ES-I3 (cell line): ENCODE measurements at regions not wholly inside any gene's neighbourhood (a gene's known extent, or its start where the extent isn't known, plus 50 kb on each side); places are given as distances from the start of the nearest gene placed in this dataset.

ENCODE experiments used
- H3K36me3 ChIP-seq: 2 replicates; pipeline ENCODE4 v1.6.1; 2013; ENCODE audit warnings: mild to moderate bottlenecking, low read length, control low read depth, moderate library complexity; ENCODE audit not compliant: insufficient read depth
- H3K4me1 ChIP-seq: 2 replicates; pipeline ENCODE4 v1.6.1; 2013; ENCODE audit warnings: mild to moderate bottlenecking, control low read depth, low read length; ENCODE audit not compliant: insufficient read depth
- H3K9ac ChIP-seq: 2 replicates; pipeline ENCODE4 v1.6.1; 2013; ENCODE audit warnings: low read depth, mild to moderate bottlenecking, low read length, moderate library complexity
- H3K9me3 ChIP-seq: 2 replicates; pipeline ENCODE4 v1.6.1; 2013; ENCODE audit warnings: mild to moderate bottlenecking, low read length, moderate library complexity; ENCODE audit not compliant: control insufficient read depth, insufficient read depth

DNA sequence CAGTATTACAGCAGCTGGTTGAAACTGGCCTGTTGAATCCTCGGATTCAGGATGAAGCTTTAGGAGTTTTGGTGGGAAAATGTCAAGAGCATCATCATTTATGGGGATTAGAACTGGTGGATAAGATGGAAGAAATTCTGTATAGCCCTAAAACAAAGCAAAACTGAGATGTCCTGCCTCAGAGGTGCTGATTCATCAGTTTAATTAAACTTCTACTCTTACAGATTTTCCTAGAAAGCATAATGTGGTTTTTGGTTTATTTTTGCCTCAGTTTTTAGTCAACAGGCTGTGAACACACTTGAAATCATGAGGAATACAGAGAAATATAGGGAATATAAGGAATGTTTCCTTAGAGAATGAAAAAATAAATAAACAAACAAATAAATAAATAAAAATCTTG lies 228.7 kb upstream of the POU3F2 start:
- no peaks in the 10 kb centered on the region for H3K4me1 ChIP-seq
- H3K36me3 ChIP-seq, result no peaks in the 10 kb centered on the region
- H3K9me3 ChIP-seq, result peaks cover 3% of the 10 kb centered on the region; the same call in 1 of the 2 replicates
- H3K9ac ChIP-seq, result no peak overlapping the region

GRCh38 chr6:98627129-98627775 lies 207.1 kb upstream of the POU3F2 start:
- H3K4me1 ChIP-seq, result peaks cover 23% of the 10 kb centered on the region
- H3K9ac ChIP-seq, result no peak overlapping the region
- no peaks in the 10 kb centered on the region for H3K36me3 ChIP-seq
- H3K9me3 ChIP-seq, result no peaks in the 10 kb centered on the region

DNA sequence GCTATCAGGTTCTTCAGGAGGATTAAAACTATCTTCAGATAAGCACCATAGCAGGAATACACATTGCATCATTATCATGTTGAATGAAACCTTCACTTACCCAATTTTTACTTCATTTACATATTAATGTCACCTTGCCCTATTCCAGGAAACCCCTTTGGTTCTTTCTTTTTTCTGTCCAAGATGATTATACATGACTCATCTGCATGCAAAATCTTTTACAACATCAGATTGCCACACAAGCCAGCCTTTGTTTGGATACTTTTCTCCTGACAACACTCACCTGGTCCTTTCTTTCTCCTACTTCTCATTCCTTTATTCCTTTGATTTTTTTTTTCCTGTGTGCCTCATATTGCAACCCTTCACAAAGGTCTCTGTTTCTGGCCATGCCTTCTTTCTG lies 200.5 kb upstream of the POU3F2 start:
- Histone ChIP-seq H3K4me1 (peaks cover 48% of the 10 kb centered on the region), H3K9ac (no peak overlapping the region), H3K9me3 (no peaks in the 10 kb centered on the region), H3K36me3 (no peaks in the 10 kb centered on the region)

DNA sequence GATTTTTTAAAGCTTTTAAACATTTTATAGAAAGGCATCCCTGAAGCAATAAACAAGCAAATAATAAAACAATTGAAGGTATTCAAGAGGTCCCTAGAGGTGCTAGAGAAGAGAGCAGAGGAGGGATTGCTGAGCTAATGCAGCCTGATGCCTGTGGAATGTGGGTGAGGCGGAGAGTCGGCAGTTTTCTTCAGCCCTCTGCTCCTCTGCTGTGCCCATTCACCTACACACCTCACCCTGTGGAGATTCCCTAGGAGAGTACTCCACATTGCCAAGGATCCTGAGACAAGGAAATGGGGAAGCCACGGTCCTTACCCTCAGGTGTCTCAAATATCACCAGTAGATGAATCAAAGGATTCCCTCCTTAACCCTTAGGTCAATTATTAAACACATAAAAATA lies 199.8 kb upstream of the POU3F2 start:
- peaks cover 51% of the 10 kb centered on the region for H3K4me1 ChIP-seq
- H3K9me3 ChIP-seq, result no peaks in the 10 kb centered on the region
- H3K9ac ChIP-seq, result no peak overlapping the region
- H3K36me3 ChIP-seq, result no peaks in the 10 kb centered on the region

DNA sequence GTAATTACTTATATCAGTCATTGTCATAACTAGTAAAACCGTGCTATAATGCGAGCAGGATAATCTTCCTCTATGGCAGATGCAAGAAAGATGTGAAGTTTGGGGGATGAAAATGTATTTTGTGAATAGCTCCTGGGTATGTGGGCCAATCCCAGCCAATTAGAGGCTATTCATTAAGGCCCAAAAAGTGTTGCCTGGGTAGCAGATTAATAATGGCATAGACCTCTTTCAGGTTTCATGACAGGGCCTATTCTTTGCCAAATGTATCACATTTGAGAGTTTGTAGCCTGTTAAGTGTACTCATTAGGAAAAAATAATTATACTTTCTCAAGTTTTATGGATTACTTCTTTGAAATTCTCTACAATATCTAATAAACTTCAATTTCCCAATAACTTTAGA lies 199.2 kb upstream of the POU3F2 start:
- Histone ChIP-seq H3K9me3 (no peaks in the 10 kb centered on the region), H3K36me3 (no peaks in the 10 kb centered on the region), H3K9ac (no peak overlapping the region), H3K4me1 (peaks cover 55% of the 10 kb centered on the region)

DNA sequence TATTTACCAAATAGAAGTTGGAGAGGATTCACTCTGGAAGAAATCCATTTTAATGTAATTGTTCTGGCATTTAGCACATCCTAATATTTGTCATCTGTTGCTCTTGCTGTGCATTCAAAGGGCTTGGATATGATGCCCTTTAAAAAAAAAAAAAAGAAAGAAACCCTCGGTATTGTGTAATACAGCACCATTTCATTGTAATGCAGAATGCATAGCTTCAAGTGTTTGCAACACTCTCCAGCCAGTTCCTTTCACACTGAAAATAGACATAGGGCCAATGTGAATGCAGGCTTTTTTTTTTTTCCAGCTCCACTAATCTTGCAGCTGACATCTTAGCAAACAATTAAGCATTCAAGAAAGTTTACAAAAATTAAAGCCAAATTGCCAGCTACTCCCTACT lies 197.4 kb upstream of the POU3F2 start:
- Histone ChIP-seq H3K9me3 (no peaks in the 10 kb centered on the region), H3K9ac (no peak overlapping the region), H3K36me3 (no peaks in the 10 kb centered on the region), H3K4me1 (peaks cover 52% of the 10 kb centered on the region)

GRCh38 chr6:98639089-98639635 lies 195.2 kb upstream of the POU3F2 start:
- no peak overlapping the region for H3K9ac ChIP-seq
- peaks cover 57% of the 10 kb centered on the region for H3K4me1 ChIP-seq
- no peaks in the 10 kb centered on the region for H3K36me3 ChIP-seq
- no peaks in the 10 kb centered on the region for H3K9me3 ChIP-seq

DNA sequence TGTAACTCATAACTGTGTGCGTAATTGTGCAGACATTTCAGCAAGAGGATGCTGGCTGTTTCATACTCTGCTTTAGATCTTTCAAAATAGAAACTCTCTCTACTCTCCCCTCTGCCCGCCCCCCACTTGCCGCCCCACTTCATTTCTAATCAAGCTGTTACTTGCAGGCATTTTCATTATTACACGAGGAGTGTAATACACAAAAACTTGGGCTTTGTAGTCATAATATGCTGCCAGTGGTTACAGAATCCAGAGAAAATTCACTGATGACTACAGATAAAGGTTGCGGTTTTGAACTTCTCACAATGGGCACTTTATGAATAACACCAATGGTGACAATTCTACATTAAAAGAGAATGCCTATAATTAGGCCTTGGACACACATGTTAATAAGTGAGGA lies 194.0 kb upstream of the POU3F2 start:
- Histone ChIP-seq H3K9me3 (no peaks in the 10 kb centered on the region), H3K9ac (no peak overlapping the region), H3K4me1 (peaks cover 51% of the 10 kb centered on the region), H3K36me3 (no peaks in the 10 kb centered on the region)

DNA sequence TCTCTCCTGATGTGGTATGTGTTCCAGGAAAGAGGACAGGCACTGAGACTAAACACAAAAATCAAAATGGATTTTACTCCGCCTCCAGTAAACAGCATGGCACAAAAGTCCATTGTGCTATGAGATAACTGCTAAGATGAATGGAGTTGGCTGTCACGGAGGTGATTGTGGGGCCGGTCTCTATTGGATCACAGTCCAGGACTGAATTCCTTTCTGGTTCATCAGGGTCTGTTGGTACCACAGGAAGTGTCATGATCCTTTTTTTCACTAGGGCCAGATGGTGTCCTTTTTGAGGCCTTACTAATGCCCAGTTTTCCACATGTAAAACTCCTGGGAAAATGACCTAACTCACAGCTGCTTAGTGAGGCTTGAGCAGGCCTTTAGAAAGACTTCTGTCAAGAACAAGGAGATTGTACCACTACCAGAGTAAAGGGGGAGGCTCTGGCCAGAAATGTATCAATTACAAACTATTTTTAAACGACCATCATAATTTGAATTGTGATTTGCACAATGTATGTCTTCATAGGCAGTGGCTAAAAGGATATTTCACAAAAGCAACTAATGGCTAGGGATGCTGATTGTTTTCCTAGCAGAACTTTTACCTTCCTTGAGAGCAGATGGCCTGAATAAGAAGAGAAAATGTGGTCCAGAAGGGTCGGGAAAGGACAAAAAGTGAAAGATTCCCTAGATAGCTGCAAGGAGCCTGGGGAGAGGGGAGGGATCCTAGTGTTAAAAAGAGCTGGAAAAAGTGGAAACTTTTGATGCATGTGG lies 192.2 kb upstream of the POU3F2 start:
- H3K36me3 ChIP-seq, result no peaks in the 10 kb centered on the region
- H3K4me1 ChIP-seq, result peaks cover 36% of the 10 kb centered on the region
- no peaks in the 10 kb centered on the region for H3K9me3 ChIP-seq
- H3K9ac ChIP-seq, result no peak overlapping the region

DNA sequence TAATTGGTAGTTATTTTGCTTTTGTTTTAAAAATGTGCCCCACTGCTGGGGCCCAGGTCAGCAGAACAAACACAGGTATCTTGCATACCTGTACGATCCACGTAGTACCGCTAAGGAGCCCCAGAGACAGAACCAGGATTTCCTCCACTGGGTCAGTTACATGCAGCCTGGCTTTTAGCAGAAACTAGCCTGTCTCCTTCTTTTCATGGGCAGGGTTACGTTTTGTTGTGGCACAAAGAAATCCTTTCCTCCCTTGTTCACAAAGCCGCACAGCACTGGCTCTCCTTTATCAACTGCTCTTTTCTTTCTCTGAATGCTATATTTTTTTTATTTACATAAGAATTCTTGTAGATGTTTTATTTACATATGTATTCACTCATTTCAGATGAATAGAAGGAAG lies 190.3 kb upstream of the POU3F2 start:
- no peak overlapping the region for H3K9ac ChIP-seq
- H3K9me3 ChIP-seq, result no peaks in the 10 kb centered on the region
- no peaks in the 10 kb centered on the region for H3K36me3 ChIP-seq
- peaks cover 26% of the 10 kb centered on the region for H3K4me1 ChIP-seq

DNA sequence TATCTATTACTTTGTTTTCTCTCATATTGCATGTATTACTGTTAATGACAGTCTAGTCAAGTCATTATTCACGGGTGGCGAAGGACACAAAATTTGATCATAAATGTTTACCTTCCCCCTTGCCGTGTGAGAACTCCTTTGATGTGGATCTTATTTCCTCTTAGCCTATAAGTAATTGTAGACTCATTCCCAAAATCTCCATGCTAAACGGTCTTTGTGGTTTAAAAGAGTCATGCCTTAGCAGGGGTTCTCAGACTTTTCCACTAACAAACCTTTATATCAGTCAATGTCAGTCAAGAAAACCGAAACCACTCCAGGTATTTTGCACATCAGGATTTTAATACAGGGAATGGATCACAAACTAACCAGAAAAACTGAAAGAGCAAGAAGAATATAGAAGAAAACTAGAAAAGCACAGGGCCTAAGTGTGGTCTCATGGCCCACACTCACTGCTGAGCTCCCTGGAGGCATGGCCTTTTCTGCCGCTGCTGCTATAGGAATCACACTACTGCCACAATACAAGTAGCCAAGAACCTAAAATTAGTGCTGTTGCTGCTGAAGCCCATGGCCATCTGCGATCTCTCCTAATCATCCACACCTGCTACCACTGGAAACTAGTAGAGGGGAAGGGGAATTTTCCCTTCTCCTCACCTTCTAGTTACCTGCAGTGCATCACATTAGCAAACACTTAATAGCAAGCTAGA lies 186.0 kb upstream of the POU3F2 start:
- H3K36me3 ChIP-seq, result no peaks in the 10 kb centered on the region
- no peak overlapping the region for H3K9ac ChIP-seq
- H3K9me3 ChIP-seq, result no peaks in the 10 kb centered on the region
- H3K4me1 ChIP-seq, result peaks cover 14% of the 10 kb centered on the region

- Histone ChIP-seq H3K36me3 (no peaks in the 10 kb centered on the region), H3K9me3 (no peaks in the 10 kb centered on the region), H3K9ac (no peak overlapping the region), H3K4me1 (peaks cover 12% of the 10 kb centered on the region)
Measured at GRCh38 chr6:98650941-98651340, 183.4 kb upstream of the POU3F2 start.

DNA sequence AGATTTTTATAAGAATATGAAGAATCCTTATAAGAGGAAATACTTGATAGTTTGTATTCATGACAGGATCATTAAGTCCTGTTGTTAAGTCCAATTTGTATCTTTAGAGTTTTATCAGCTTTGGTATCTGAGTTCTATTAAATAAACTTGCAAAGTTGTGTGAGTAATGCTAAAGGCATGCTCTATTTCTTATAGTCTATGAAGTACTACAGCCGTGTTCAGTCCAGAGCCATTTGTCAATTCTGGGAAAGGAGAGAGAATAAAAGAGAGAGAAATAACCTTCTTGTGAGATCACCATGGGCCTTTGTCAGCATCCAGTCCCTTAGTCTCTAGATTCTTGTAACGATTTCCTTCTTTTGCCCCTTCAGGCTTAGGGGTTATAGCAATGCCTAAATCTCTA lies 181.2 kb upstream of the POU3F2 start:
- H3K4me1 ChIP-seq, result peaks cover 12% of the 10 kb centered on the region
- no peaks in the 10 kb centered on the region for H3K9me3 ChIP-seq
- H3K9ac ChIP-seq, result no peak overlapping the region
- H3K36me3 ChIP-seq, result no peaks in the 10 kb centered on the region

DNA sequence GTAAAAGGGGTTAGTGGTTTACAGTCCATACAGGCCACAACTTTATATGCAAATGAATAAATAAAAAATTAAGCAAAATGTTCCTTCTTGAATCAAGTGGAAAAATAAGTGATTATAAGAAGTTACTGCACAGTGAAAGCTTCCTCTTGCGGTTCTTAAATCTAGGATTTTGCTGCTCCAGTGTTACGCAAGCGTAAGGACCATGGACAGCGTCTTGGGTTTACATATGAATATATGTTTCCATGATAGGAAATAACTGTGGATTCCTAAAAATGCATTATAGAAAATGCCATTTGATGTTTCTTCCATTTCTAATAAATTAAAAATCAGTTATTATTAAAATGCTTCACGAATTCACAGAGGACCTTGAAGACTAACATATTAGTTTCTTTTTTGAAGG lies 176.6 kb upstream of the POU3F2 start:
- peaks cover 8% of the 10 kb centered on the region for H3K4me1 ChIP-seq
- no peak overlapping the region for H3K9ac ChIP-seq
- H3K36me3 ChIP-seq, result no peaks in the 10 kb centered on the region

More for the DNA sequence above, 176.6 kb upstream of the POU3F2 start:
- no peaks in the 10 kb centered on the region for H3K9me3 ChIP-seq
